Epidermal melanocyte (primary cell): ENCODE measurements at regions not wholly inside any gene's neighbourhood (a gene's known extent, or its start where the extent isn't known, plus 50 kb on each side); places are given as distances from the start of the nearest gene placed in this dataset.

ENCODE experiments used
- DNase-seq: peaks from one replicate; pipeline ENCODE4 v3.0.0; 2011; ENCODE audit warnings: low spot score; ENCODE audit not compliant: insufficient read length

GRCh38 chr9:107163370-107163769 lies 119.7 kb upstream of the RAD23B start:
- DNase-seq = no peak

DNA sequence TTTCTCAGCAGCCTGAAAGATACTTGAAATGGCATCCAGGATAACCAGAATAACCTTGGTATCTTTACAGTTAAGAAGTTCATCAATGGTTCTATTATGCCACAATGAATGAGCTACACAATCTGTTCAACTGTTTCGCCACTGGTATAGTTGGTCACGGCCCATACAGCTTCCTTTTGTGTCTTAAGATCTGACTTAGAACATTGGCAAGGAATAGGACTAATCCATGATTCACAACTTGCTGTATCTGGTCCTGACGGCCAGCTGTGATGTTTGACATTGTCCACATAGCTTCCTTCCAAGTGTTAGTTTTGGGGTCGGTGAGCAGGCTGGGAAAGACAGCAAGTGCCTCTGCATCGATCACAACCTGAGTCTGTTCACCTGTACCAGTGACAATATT lies 113.3 kb upstream of the RAD23B start:
- no peak for DNase-seq

- no peak for DNase-seq
Observed at GRCh38 chr9:107170801-107171200, 112.3 kb upstream of the RAD23B start.

DNA sequence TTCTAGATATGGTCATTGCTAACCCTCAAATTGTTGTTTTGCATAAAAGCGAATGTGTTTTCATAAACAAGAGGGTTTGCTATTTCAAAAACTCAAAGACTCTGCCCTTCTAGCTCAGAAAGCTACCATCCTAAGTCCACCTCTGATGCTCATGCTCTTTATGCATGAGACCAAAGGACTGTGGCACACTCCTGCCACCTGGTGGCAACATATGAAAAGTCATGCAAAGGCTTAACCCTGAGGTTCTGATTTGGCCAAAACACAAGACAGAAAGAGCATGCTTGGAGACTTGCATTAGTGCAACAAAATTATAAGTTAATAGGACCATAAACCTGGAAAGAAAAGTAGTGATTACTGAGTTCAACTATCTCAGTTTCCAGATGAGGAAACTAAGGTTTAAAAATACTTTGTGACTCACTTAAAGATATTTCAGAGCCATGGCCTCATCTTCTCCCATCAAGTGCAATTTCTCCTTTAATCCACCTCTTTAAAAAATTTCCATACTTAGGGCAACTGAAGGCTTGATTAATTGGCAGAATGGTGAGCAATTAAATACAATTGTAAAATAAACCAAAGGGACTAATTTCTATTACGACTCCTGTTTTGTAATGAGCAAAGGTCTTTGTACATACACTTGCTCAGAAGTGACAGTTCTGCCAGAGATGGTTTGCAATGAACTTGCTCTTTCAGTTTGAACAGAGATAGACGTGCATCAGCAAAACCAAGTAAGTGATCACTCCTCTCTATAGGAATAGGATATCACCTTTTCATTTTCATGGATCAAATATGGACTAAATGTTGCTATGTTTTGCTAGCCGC lies 110.7 kb upstream of the RAD23B start:
- DNase-seq = peak; percentile 50

DNA sequence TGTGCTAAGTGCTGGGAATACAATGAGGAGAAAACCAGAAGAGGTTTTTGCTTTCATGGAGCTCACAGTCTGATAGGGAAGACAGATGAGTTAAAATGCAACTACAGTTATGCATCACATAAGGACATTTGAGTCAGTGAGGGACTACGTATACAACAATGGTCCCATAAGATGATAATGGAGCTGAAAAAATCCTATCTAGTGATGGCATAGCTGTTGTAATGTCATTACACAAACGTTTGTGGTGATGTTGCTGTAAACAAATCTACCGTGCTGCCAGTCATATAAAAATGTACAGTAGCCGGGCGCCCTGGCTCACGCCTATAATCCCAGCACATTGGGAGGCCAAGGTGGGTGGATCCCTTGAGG lies 110.1 kb upstream of the RAD23B start:
- DNase-seq = no peak

DNA sequence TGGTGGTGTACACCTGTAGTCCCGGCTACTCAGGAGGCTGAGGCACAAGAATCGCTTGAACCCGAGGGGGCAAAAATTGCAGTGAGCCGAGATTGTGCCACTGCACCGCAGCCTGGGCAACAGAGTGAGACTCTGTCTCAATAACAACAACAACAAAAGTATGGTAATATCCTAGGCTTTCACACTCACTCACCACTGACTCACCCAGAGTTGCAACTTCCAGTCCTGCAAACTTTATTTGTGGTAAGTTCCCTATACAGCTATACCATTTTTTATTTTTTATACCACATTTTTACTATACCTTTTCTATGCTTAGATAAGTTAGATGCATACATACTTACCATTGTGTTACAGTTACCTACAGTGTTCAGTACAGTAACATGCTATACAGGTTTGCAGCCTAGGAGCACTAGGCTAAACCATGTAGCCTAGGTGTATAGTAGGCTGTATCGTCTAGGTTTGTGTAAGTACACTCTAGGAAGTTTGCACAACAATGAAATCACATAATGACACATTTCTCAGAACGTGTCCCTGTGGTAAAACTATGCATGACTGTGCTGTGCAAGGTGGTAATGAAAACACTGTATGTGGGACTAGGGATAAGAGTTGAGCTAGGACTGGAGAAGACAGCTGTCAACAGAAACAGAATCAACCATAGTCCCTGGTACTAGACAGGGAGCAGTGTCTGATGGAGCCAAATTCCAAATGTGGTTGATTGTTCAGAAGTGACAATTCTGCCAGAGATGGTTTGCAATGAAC lies 109.5 kb upstream of the RAD23B start:
- no peak for DNase-seq

DNA sequence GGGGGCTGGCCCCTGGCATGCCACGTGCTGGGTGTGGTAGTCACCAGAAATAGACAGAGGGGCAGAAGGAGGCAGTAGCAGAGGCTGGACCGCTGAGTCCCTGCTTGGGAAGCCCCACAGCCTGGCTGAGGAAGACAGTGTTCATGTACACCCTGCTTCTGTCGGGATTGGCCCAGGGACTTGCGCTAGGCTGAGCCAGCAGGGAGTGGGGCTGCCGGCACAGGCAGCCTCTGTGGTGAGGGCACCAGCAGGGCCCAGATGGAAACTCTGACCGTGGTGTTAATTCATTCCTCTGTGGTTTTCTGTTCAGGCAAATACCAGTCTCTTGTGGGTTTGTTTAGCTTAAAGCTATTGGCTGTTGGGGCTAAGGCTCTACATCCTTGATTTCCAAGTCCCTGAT lies 108.6 kb upstream of the RAD23B start:
- DNase-seq = no peak

GRCh38 chr9:107175041-107175440 lies 108.0 kb upstream of the RAD23B start:
- DNase-seq = no peak

- DNase-seq = no peak
Observed at GRCh38 chr9:107175816-107176435, 107.2 kb upstream of the RAD23B start.

GRCh38 chr9:107176436-107177151 lies 106.5 kb upstream of the RAD23B start:
- DNase-seq = no peak

DNA sequence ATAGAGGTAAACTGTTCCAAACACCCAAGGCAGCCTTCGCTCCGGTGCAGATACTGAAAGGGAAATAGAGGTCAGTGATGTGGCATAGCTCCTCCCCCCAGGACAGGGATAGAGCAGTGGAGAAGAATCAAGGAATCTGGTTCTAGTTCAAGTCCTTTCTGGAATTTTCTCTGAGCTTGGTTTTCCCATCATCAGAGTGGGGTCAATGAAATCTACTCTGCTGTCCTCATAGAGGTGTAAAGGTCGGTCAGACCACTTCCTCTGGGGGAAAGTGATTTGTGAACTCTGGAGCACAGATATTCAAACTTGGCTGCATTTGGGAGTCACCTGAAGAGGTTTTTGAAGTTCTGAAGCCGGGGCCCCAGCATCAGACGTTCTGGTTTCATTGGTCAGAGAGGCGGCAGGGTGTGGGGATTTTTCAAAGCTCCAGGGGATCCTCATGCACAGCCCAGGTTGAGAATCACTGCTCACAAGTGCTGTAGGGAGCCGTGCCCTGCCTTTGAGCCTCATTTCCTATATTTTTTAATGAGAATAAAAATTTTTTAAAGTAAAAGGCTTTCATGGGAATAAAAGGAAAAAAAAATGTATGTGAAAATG lies 105.7 kb upstream of the RAD23B start:
- DNase-seq = no peak

DNA sequence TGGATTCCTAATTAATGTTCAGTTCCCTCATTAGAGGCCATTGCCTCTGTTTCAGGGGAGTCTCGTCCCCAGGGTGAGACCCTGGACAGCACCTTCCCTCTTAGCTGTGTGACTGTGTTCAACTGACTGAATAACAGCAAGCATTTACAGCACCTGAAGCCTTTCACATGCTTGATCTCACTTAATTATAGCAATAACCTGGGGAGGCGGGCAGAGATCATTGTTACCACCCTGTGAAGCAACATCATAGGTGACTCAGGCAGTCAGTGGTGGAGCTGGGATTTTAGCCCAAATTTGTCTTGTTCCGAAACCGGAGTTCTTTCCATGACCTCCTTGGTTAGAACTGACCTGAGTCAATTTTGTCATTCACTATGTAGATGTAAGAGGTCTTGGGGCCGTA lies 105.2 kb upstream of the RAD23B start:
- DNase-seq = no peak

DNA sequence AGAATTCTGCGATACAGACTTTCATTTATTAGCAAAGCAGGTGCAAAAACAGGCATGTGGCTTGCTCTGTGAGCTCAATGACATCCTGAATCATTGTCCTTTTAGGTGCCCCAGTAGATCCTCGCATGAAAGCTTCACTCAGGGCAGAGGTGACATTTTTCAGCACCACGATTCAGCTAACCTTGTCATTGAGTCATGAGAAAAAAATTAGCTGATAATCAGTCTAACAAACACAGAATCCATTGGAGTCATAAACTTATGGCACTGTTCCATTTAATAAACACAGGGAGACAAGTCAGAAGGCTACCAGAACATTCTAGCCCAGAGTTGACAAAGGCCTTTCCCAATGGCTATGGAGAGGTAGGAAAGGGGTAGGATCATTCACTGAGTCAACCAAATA lies 104.8 kb upstream of the RAD23B start:
- DNase-seq = no peak

DNA sequence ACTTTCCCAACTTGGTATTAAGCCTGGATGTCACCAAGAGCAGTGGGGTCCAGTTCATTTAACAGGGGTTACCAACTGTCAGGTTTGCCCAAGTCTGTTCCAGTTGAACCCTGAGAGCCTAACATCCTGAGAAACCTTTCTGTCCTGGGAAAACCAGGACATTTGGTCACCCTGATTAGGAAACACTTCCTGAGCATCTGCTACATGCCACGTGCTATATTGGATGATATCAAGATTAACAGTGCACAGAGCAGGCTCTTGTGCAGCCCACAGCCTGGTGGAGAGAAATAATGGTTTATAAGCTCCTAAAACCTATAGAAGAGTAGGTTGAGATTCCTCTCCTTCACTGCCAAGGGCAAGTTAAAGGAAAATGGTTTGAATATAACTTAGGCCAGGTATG lies 102.9 kb upstream of the RAD23B start:
- no peak for DNase-seq

DNA sequence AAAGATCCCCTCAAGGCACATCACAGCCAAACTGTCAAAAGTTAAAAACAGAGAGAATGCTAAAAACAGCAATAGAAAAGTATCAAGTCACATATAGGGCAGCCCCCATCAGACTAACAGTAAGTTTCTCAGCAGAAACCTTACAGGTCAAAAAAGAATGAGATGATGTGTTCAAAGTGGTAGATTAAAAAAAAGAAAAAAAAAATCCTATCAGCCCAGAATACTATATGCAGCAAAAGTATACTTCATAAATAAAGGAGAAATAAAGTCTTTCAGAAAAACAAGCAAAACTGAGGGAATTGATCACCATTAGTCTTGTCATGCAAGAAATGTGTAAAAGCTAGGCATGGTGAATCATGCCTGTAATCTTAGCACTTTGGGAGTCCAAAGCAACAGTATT lies 99.9 kb upstream of the RAD23B start:
- no peak for DNase-seq

DNA sequence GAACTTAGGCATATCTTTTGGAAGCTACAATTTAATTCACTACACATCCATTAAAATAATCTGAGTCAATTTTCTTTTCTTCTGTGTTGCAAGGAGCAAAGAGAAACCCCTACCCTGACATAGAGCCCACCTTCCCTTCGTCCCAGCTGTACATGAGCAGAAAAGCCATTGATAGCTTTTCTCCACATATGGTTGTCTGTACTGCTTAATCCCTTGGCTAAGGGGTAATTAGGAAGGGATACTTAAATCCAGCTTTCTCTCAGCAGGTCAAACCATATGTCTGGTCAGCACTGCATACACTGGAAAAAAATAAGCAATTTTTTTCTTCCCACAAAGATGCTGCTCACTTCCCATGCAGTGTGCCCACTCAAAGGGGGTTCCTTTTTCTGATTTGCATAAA lies 94.7 kb upstream of the RAD23B start:
- DNase-seq = no peak

GRCh38 chr9:107190061-107190935 lies 92.8 kb upstream of the RAD23B start:
- no peak for DNase-seq

GRCh38 chr9:107190936-107191290 lies 92.2 kb upstream of the RAD23B start:
- DNase-seq = no peak

- no peak for DNase-seq
Observed at GRCh38 chr9:107193251-107193650, 89.8 kb upstream of the RAD23B start.

GRCh38 chr9:107198718-107199117 lies 84.4 kb upstream of the RAD23B start:
- DNase-seq = no peak

GRCh38 chr9:107208121-107208520 lies 75.0 kb upstream of the RAD23B start:
- no peak for DNase-seq
